ENCODE measurements at regions not wholly inside any gene's neighbourhood (a gene's known extent, or its start where the extent isn't known, plus 50 kb on each side); places are given as distances from the start of the nearest gene placed in this dataset.

GRCh38 chr9:73014011-73014410, 61.2 kb upstream of the ALDH1A1 start:
- no peak for DNase-seq (ENCODE audit: low read depth, low spot score)

- no peak for DNase-seq (ENCODE audit: low read depth, low spot score)
These were observed 59.1 kb upstream of the ALDH1A1 start for GRCh38 chr9:73011956-73012355.

- DNase-seq (ENCODE audit: low read depth, low spot score) = no peak
These were observed 58.4 kb upstream of the ALDH1A1 start for GRCh38 chr9:73011181-73011750.

- no peak for DNase-seq (ENCODE audit: low read depth, low spot score)
These were observed 56.9 kb upstream of the ALDH1A1 start for GRCh38 chr9:73009649-73010288.

- no peak for DNase-seq (ENCODE audit: low read depth, low spot score)
These were observed 55.3 kb upstream of the ALDH1A1 start for GRCh38 chr9:73007966-73008672.

- no peak for DNase-seq (ENCODE audit: low read depth, low spot score)
These were observed 54.1 kb upstream of the ALDH1A1 start for GRCh38 chr9:73006986-73007385.
